GM23338 (cell line): ENCODE measurements at regions not wholly inside any gene's neighbourhood (a gene's known extent, or its start where the extent isn't known, plus 50 kb on each side); places are given as distances from the start of the nearest gene placed in this dataset.

Source experiments
- ATAC-seq: fragments of 200-7000 bp; cut with Tn5 transposase; 3 replicates; pipeline ENCODE4 v1.9.1; 2020
- DNase-seq: peaks from one replicate; pipeline ENCODE4 v3.0.0-alpha.2; 2015; ENCODE audit warnings: low spot score
- H2AFZ ChIP-seq: fragments of 200-600 bp; sonication (generic); 2 replicates; pipeline ENCODE4 v1.8.0; 2016; ENCODE audit warnings: antibody characterized with exemption, mild to moderate bottlenecking, moderate library complexity
- H3F3A ChIP-seq: fragments of 200-600 bp; sonication (generic); replicated peaks from 2 replicates; pipeline ENCODE4 v1.8.0; 2017; ENCODE audit warnings: antibody characterized with exemption, mixed run types, low read depth
- H3K27ac ChIP-seq: fragments of 200-600 bp; sonication (generic); 2 replicates; pipeline ENCODE4 v1.6.1; 2016; ENCODE audit warnings: low read depth
- H3K27me3 ChIP-seq: fragments of 200-600 bp; sonication (generic); 2 replicates; pipeline ENCODE4 v1.8.0; 2016; ENCODE audit warnings: mild to moderate bottlenecking, mixed run types, moderate library complexity; ENCODE audit not compliant: insufficient read depth
- H3K36me3 ChIP-seq: fragments of 200-600 bp; sonication (generic); 2 replicates; pipeline ENCODE4 v1.8.0; 2016; ENCODE audit warnings: mild to moderate bottlenecking; ENCODE audit not compliant: insufficient read depth
- H3K4me1 ChIP-seq: fragments of 200-600 bp; sonication (generic); 2 replicates; pipeline ENCODE4 v1.8.0; 2016; ENCODE audit warnings: mild to moderate bottlenecking, moderate library complexity; ENCODE audit not compliant: insufficient read depth
- H3K4me2 ChIP-seq: fragments of 200-600 bp; sonication (generic); 2 replicates; pipeline ENCODE4 v1.7.1; 2017; ENCODE audit warnings: mixed run types
- H3K4me3 ChIP-seq: fragments of 200-600 bp; sonication (generic); 2 replicates; pipeline ENCODE4 v1.6.1; 2016; ENCODE audit warnings: mixed run types
- H3K79me2 ChIP-seq: fragments of 200-600 bp; sonication (generic); replicated peaks from 2 replicates; pipeline ENCODE4 v1.8.0; 2017; ENCODE audit warnings: mild to moderate bottlenecking; ENCODE audit not compliant: insufficient read depth
- H3K9me2 ChIP-seq: fragments of 200-600 bp; sonication (generic); 2 replicates; pipeline ENCODE4 v1.8.0; 2017; ENCODE audit not compliant: insufficient read depth
- H4K20me1 ChIP-seq: fragments of 200-600 bp; sonication (generic); replicated peaks from 2 replicates; pipeline ENCODE4 v1.8.0; 2017; ENCODE audit warnings: mild to moderate bottlenecking; ENCODE audit not compliant: insufficient read depth
- H3K27ac Mint-ChIP-seq: 2 replicates; pipeline ENCODE4 v1.8.0; 2020; ENCODE audit warnings: inconsistent platforms, mild to moderate bottlenecking, moderate library complexity, mixed read lengths
- H3K27me3 Mint-ChIP-seq: 3 replicates; pipeline ENCODE4 v1.8.0; 2022; ENCODE audit warnings: low read depth, mild to moderate bottlenecking, moderate library complexity, mixed read lengths, inconsistent platforms; ENCODE audit not compliant: insufficient read depth, poor library complexity
- H3K36me3 Mint-ChIP-seq: 3 replicates; pipeline ENCODE4 v1.8.0; 2021; ENCODE audit warnings: low read depth, mild to moderate bottlenecking, inconsistent platforms, moderate library complexity, mixed read lengths
- H3K4me1 Mint-ChIP-seq: 3 replicates; pipeline ENCODE4 v1.8.0; 2020; ENCODE audit warnings: mild to moderate bottlenecking, inconsistent platforms, mixed read lengths
- H3K4me3 Mint-ChIP-seq: 3 replicates; pipeline ENCODE4 v1.8.0; 2021; ENCODE audit warnings: moderate library complexity, mild to moderate bottlenecking, inconsistent platforms, mixed read lengths
- H3K9me3 Mint-ChIP-seq: 3 replicates; pipeline ENCODE4 v1.8.0; 2020; ENCODE audit warnings: moderate library complexity, mild to moderate bottlenecking, inconsistent platforms, mixed read lengths
- CREB1 ChIP-seq: fragments of 250-450 bp; sonication (Bioruptor Pico); IDR thresholded peaks from 2 replicates; pipeline ENCODE4 v1.5.0; 2020; ENCODE audit warnings: low read depth, mild to moderate bottlenecking, moderate library complexity
- CTCF ChIP-seq, 2 experiments: fragments of 200-600 bp in 1 of 2; sonication (generic) in 1 of 2; conservative IDR thresholded peaks; 2 replicates each; pipeline versions ENCODE4 v1.5.1 to v1.6.1; 2016 to 2017; ENCODE audit warnings: antibody characterized with exemption in 2 of 2, low read depth in 2 of 2, mild to moderate bottlenecking in 2 of 2, moderate library complexity in 1 of 2
- NANOG ChIP-seq: IDR thresholded peaks from 2 replicates; pipeline ENCODE4 v1.6.1; 2016; ENCODE audit warnings: antibody characterized with exemption, borderline replicate concordance
- REST ChIP-seq: IDR thresholded peaks from one replicate; pipeline ENCODE4 v1.6.1; 2018; ENCODE audit warnings: antibody characterized with exemption; ENCODE audit not compliant: unreplicated experiment
- STAT1 ChIP-seq: IDR thresholded peaks from one replicate; pipeline ENCODE4 v1.6.1; 2016; ENCODE audit warnings: antibody characterized with exemption; ENCODE audit not compliant: unreplicated experiment
- TF ChIP-seq, protein P1 (sequence below): fragments of 250-450 bp; sonication (Bioruptor Pico); IDR thresholded peaks from 2 replicates; pipeline ENCODE4 v1.5.0; 2020; ENCODE audit warnings: mild to moderate bottlenecking, moderate library complexity

DNA sequence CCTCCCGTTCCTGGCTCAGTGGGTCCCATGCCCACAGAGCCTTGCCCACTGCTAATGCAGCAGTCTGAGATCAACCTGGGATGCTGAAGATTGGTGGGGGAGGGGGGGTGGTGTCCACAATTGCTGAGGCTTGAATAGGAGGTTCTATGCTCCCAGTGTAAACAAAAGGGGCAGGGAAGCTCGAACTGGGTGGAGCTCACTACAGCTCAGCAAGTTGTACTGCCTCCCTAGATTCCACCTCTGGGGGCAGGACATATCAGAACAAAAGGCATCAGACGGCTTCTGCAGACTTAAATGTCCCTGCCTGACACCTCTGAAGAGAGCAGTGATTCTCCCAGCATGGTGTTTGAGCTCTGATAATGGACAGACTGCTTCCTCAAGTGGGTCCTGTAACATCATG, 885.6 kb upstream of the COX7C start (continued):
- TF ChIP-seq CTCF (conservative IDR thresholded peaks at IDR 0.05; ENCODE audit: low read depth in 2 of 2): no peak

DNA sequence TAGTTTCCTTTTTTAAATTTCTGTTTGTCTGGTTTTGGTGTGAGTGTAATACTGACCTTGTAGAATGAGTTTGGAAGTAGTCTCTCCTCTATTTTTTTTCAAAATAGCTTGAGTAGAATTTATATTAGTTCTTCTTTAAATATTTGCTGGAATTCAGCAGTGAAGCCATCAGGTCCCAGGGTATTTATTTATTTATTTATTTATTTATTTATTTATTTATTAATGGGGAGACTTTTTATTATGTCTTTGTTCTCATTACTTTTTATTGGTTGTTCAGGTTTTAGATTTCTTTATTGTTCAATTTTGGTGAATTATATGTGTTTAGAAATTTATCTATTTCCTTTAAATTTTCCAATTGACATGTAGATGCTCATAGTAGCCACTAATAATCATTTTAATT, 875.8 kb upstream of the COX7C start:
- no peaks in the 10 kb centered on the region for H3K4me1 Mint-ChIP-seq

More for the DNA sequence above, 875.8 kb upstream of the COX7C start:
- no peaks in the 10 kb centered on the region for H3K36me3 ChIP-seq
- DNase-seq (no peak), ATAC-seq (no peak)
- no peak overlapping the region for H3K4me3 ChIP-seq
- H3F3A ChIP-seq: no peaks in the 10 kb centered on the region
- H3K27ac ChIP-seq: no peak overlapping the region
- H3K4me2 ChIP-seq: no peak overlapping the region
- no peaks in the 10 kb centered on the region for H3K79me2 ChIP-seq
- TF ChIP-seq, protein P1, sequence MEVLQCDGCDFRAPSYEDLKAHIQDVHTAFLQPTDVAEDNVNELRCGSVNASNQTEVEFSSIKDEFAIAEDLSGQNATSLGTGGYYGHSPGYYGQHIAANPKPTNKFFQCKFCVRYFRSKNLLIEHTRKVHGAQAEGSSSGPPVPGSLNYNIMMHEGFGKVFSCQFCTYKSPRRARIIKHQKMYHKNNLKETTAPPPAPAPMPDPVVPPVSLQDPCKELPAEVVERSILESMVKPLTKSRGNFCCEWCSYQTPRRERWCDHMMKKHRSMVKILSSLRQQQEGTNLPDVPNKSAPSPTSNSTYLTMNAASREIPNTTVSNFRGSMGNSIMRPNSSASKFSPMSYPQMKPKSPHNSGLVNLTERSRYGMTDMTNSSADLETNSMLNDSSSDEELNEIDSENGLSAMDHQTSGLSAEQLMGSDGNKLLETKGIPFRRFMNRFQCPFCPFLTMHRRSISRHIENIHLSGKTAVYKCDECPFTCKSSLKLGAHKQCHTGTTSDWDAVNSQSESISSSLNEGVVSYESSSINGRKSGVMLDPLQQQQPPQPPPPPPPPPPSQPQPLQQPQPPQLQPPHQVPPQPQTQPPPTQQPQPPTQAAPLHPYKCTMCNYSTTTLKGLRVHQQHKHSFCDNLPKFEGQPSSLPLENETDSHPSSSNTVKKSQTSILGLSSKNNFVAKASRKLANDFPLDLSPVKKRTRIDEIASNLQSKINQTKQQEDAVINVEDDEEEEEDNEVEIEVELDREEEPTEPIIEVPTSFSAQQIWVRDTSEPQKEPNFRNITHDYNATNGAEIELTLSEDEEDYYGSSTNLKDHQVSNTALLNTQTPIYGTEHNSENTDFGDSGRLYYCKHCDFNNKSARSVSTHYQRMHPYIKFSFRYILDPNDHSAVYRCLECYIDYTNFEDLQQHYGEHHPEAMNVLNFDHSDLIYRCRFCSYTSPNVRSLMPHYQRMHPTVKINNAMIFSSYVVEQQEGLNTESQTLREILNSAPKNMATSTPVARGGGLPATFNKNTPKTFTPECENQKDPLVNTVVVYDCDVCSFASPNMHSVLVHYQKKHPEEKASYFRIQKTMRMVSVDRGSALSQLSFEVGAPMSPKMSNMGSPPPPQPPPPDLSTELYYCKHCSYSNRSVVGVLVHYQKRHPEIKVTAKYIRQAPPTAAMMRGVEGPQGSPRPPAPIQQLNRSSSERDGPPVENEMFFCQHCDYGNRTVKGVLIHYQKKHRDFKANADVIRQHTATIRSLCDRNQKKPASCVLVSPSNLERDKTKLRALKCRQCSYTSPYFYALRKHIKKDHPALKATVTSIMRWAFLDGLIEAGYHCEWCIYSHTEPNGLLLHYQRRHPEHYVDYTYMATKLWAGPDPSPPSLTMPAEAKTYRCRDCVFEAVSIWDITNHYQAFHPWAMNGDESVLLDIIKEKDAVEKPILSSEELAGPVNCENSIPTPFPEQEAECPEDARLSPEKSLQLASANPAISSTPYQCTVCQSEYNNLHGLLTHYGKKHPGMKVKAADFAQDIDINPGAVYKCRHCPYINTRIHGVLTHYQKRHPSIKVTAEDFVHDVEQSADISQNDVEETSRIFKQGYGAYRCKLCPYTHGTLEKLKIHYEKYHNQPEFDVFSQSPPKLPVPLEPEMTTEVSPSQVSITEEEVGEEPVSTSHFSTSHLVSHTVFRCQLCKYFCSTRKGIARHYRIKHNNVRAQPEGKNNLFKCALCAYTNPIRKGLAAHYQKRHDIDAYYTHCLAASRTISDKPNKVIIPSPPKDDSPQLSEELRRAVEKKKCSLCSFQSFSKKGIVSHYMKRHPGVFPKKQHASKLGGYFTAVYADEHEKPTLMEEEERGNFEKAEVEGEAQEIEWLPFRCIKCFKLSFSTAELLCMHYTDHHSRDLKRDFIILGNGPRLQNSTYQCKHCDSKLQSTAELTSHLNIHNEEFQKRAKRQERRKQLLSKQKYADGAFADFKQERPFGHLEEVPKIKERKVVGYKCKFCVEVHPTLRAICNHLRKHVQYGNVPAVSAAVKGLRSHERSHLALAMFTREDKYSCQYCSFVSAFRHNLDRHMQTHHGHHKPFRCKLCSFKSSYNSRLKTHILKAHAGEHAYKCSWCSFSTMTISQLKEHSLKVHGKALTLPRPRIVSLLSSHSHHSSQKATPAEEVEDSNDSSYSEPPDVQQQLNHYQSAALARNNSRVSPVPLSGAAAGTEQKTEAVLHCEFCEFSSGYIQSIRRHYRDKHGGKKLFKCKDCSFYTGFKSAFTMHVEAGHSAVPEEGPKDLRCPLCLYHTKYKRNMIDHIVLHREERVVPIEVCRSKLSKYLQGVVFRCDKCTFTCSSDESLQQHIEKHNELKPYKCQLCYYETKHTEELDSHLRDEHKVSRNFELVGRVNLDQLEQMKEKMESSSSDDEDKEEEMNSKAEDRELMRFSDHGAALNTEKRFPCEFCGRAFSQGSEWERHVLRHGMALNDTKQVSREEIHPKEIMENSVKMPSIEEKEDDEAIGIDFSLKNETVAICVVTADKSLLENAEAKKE (CRISPR knock-in tag): no peak
- TF ChIP-seq REST (no peak), NANOG (no peak), STAT1 (no peak), CTCF (conservative IDR thresholded peaks at IDR 0.05; ENCODE audit: low read depth in 2 of 2) (no peak), CREB1 (no peak)
- no peaks in the 10 kb centered on the region for H3K9me2 ChIP-seq
- Mint-ChIP-seq H3K36me3 (peaks cover 20% of the 10 kb centered on the region), H3K27me3 (no peaks in the 10 kb centered on the region), H3K27ac (no peak overlapping the region), H3K4me3 (no peak overlapping the region), H3K9me3 (peaks cover 26% of the 10 kb centered on the region)
- no peaks in the 10 kb centered on the region for H3K27me3 ChIP-seq
- no peaks in the 10 kb centered on the region for H3K4me1 ChIP-seq
- no peak overlapping the region for H2AFZ ChIP-seq
- no peaks in the 10 kb centered on the region for H4K20me1 ChIP-seq
